NCI-H2081 treated with DMSO at 0.1 percent for 48 hours (cell line): ENCODE measurements at regions not wholly inside any gene's neighbourhood (a gene's known extent, or its start where the extent isn't known, plus 50 kb on each side); places are given as distances from the start of the nearest gene placed in this dataset.
"Not testable (repeated sequence)": the region's sequence is repeated elsewhere in the genome, so short reads cannot be mapped to it uniquely, and the experiment has no call there.

Experiments
- DNase-seq: peaks from one replicate; lab custom pipeline; 2025; lab: John Stamatoyannopoulos, UW

- DNase-seq = no peak
These were observed 722.6 kb downstream of the LRRIQ3 start for GRCh38 chr1:73475316-73475870.

GRCh38 chr1:73472810-73473209, 725.2 kb downstream of the LRRIQ3 start:
- DNase-seq = no peak

- no peak for DNase-seq
These were observed 730.2 kb downstream of the LRRIQ3 start for GRCh38 chr1:73467731-73468130.

GRCh38 chr1:73463873-73464272, 734.1 kb downstream of the LRRIQ3 start:
- no peak for DNase-seq

- DNase-seq = no peak
These were observed 745.5 kb downstream of the LRRIQ3 start for GRCh38 chr1:73452522-73452921.

GRCh38 chr1:73450668-73451067, 747.3 kb downstream of the LRRIQ3 start:
- not testable (repeated sequence) for DNase-seq

GRCh38 chr1:73411479-73411878, 786.5 kb downstream of the LRRIQ3 start:
- no peak for DNase-seq

- no peak for DNase-seq
These were observed 796.3 kb downstream of the LRRIQ3 start for GRCh38 chr1:73401666-73402065.

GRCh38 chr1:73382966-73383365, 815.0 kb downstream of the LRRIQ3 start:
- no peak for DNase-seq

- no peak for DNase-seq
These were observed 831.1 kb downstream of the LRRIQ3 start for GRCh38 chr1:73366734-73367413.

GRCh38 chr1:73359001-73359400, 839.0 kb downstream of the LRRIQ3 start:
- no peak for DNase-seq

GRCh38 chr1:73356485-73356884, 841.5 kb downstream of the LRRIQ3 start:
- DNase-seq = no peak

GRCh38 chr1:73343947-73344346, 854.0 kb downstream of the LRRIQ3 start:
- DNase-seq = no peak

GRCh38 chr1:73333847-73334503, 864.0 kb downstream of the LRRIQ3 start:
- no peak for DNase-seq

GRCh38 chr1:73331726-73332125, 866.2 kb downstream of the LRRIQ3 start:
- no peak for DNase-seq

- DNase-seq = no peak
These were observed 870.0 kb downstream of the LRRIQ3 start for GRCh38 chr1:73327998-73328397.

GRCh38 chr1:73327180-73327793, 870.7 kb downstream of the LRRIQ3 start:
- DNase-seq = no peak

GRCh38 chr1:73326663-73327062, 871.3 kb downstream of the LRRIQ3 start:
- DNase-seq = no peak

GRCh38 chr1:73310797-73311381, 887.1 kb downstream of the LRRIQ3 start:
- DNase-seq = no peak

- DNase-seq = no peak
These were observed 890.9 kb downstream of the LRRIQ3 start for GRCh38 chr1:73306899-73307555.

- no peak for DNase-seq
These were observed 924.1 kb downstream of the LRRIQ3 start for GRCh38 chr1:73273886-73274285.

GRCh38 chr1:73245196-73245595, 952.8 kb downstream of the LRRIQ3 start:
- not testable (repeated sequence) for DNase-seq
